HCT116 (cell line): ENCODE measurements at regions not wholly inside any gene's neighbourhood (a gene's known extent, or its start where the extent isn't known, plus 50 kb on each side); places are given as distances from the start of the nearest gene placed in this dataset.

Experiments
- ATAC-seq: fragments of 200-7000 bp; cut with Tn5 transposase; 2 replicates; pipeline ENCODE4 v1.9.1; 2020; ENCODE audit warnings: mild to moderate bottlenecking, moderate library complexity
- BruUV-seq: library from RNA; stranded (reverse); fragments of 400-500 nt; replicated peaks from 2 replicates; lab custom pipeline; 2021; lab: Mats Ljungman, UMichigan
- CTCF ChIA-PET: fragments of 300-600 bp; sonication (Branson Sonifier 250); formaldehyde crosslinking; loops from one replicate; lab custom pipeline; 2021; ENCODE audit warnings: antibody characterized with exemption; lab: Charles Lee
- POLR2A ChIA-PET: fragments of 300-600, 350-600 bp; sonication (Branson Sonifier 250); formaldehyde crosslinking; loops from one replicate; lab custom pipeline; 2021; ENCODE audit warnings: antibody characterized with exemption; lab: Charles Lee
- RAD21 ChIA-PET, 2 experiments: fragments of 300-600 bp; sonication (Branson Sonifier 250); formaldehyde crosslinking; loops; one replicate each; lab custom pipeline; 2023; ENCODE audit warnings: low total read pairs in 2 of 2; ENCODE audit not compliant: uncharacterized antibody in 2 of 2, unreplicated experiment in 2 of 2, low non-redundant PET in 1 of 2; lab: Charles Lee
- DNase-seq: peaks from one replicate; pipeline ENCODE4 v3.0.0-alpha.2; 2010; ENCODE audit warnings: low read depth, low spot score
- H2AFZ ChIP-seq: fragments of 200-600 bp; shearing (Covaris generic), sonication (generic); 2 replicates; pipeline ENCODE4 v1.6.1; 2017; ENCODE audit warnings: low read depth, mixed run types, mixed read lengths, antibody characterized with exemption, low read length; ENCODE audit not compliant: poor library complexity, severe bottlenecking
- H3K27ac ChIP-seq: 2 replicates; pipeline ENCODE4 v1.5.1; 2012; ENCODE audit warnings: low read depth, low read length
- H3K27me3 ChIP-seq: fragments of 200-600 bp; sonication (generic); 2 replicates; pipeline ENCODE4 v1.6.1; 2016; ENCODE audit warnings: mixed run types, low read length, mixed read lengths; ENCODE audit not compliant: insufficient read depth
- H3K36me3 ChIP-seq, 2 experiments: fragments of 200-500 bp in 1 of 2; fragments of 200-600 bp in 1 of 2; sonication (Bioruptor generic) in 1 of 2; sonication (generic) in 1 of 2; 2 replicates each; pipeline versions ENCODE4 v1.5.1 to v1.6.1; 2014 to 2016; ENCODE audit warnings: low read length in 2 of 2, inconsistent platforms in 1 of 2, mixed read lengths in 1 of 2, mixed run types in 1 of 2; ENCODE audit not compliant: insufficient read depth in 2 of 2, control insufficient read depth in 1 of 2
- H3K4me1 ChIP-seq, 2 experiments: fragments of 200-600 bp in 1 of 2; sonication (generic) in 1 of 2; 2 replicates each; pipeline versions ENCODE4 v1.5.1 to v1.6.1; 2012 to 2017; ENCODE audit warnings: low read length in 2 of 2, inconsistent platforms in 1 of 2, mild to moderate bottlenecking in 1 of 2, mixed read lengths in 1 of 2, mixed run types in 1 of 2, moderate library complexity in 1 of 2; ENCODE audit not compliant: insufficient read depth in 2 of 2, control insufficient read depth in 1 of 2
- H3K4me2 ChIP-seq: fragments of 200-600 bp; sonication (generic); 2 replicates; pipeline ENCODE4 v1.6.1; 2017; ENCODE audit warnings: mixed run types, low read length, mixed read lengths
- H3K4me3 ChIP-seq, 2 experiments: fragments of 200-600 bp in 1 of 2; sonication (generic) in 1 of 2; replicated peaks in 1 of 2; 2 replicates each; pipeline ENCODE4 v1.5.1; 2011 to 2016; ENCODE audit warnings: low read length in 2 of 2, control low read depth in 1 of 2, low read depth in 1 of 2, mild to moderate bottlenecking in 1 of 2, mixed read lengths in 1 of 2, mixed run types in 1 of 2
- H3K79me2 ChIP-seq: fragments of 200-600 bp; sonication (generic); 2 replicates; pipeline ENCODE4 v1.6.1; 2017; ENCODE audit warnings: mild to moderate bottlenecking, mixed run types, low read length, moderate library complexity, mixed read lengths; ENCODE audit not compliant: insufficient read depth
- H3K9ac ChIP-seq: fragments of 200-600 bp; sonication (generic); 2 replicates; pipeline ENCODE4 v1.6.1; 2016; ENCODE audit warnings: low read length, mixed read lengths
- H3K9me2 ChIP-seq: fragments of 200-600 bp; sonication (generic), shearing (Covaris generic); 2 replicates; pipeline ENCODE4 v1.6.1; 2017; ENCODE audit warnings: mixed run types, mild to moderate bottlenecking, moderate library complexity; ENCODE audit not compliant: insufficient read depth
- H3K9me3 ChIP-seq, 2 experiments: fragments of 200-500 bp in 1 of 2; fragments of 200-600 bp in 1 of 2; sonication (Bioruptor generic) in 1 of 2; sonication (generic) in 1 of 2; 2 replicates each; pipeline ENCODE4 v1.6.1; 2014 to 2017; ENCODE audit warnings: low read length in 2 of 2, mixed read lengths in 2 of 2, inconsistent platforms in 1 of 2, low read depth in 1 of 2, mild to moderate bottlenecking in 1 of 2, mixed run types in 1 of 2, moderate library complexity in 1 of 2; ENCODE audit not compliant: control insufficient read depth in 1 of 2, insufficient read depth in 1 of 2
- H4K20me1 ChIP-seq: fragments of 200-600 bp; sonication (generic), shearing (Covaris generic); 2 replicates; pipeline ENCODE4 v1.6.1; 2017; ENCODE audit warnings: mixed run types, mild to moderate bottlenecking, moderate library complexity; ENCODE audit not compliant: insufficient read depth
- ATF3 ChIP-seq: IDR thresholded peaks from 2 replicates; pipeline ENCODE4 v1.6.1; 2012
- CBX3 ChIP-seq: IDR thresholded peaks from 2 replicates; pipeline ENCODE4 v1.6.1; 2012; ENCODE audit warnings: low read depth
- CEBPB ChIP-seq: IDR thresholded peaks from 2 replicates; pipeline ENCODE4 v1.6.1; 2012; ENCODE audit warnings: low read depth
- EGR1 ChIP-seq: IDR thresholded peaks from 2 replicates; pipeline ENCODE4 v1.6.1; 2012; ENCODE audit warnings: low read depth
- ELF1 ChIP-seq: IDR thresholded peaks from 2 replicates; pipeline ENCODE4 v1.6.1; 2012; ENCODE audit warnings: low read depth, borderline replicate concordance
- EZH2phosphoT487 ChIP-seq: fragments of 200-600 bp; IDR thresholded peaks from 2 replicates; pipeline ENCODE4 v1.6.1; 2018; ENCODE audit warnings: antibody characterized with exemption, borderline replicate concordance
- FOSL1 ChIP-seq: IDR thresholded peaks from 2 replicates; pipeline ENCODE4 v1.6.1; 2012; ENCODE audit warnings: low read depth
- JUND ChIP-seq: IDR thresholded peaks from 2 replicates; pipeline ENCODE4 v1.6.1; 2012
- MAX ChIP-seq: IDR thresholded peaks from 2 replicates; pipeline ENCODE4 v1.6.1; 2012
- POLR2A ChIP-seq: IDR thresholded peaks from 2 replicates; pipeline ENCODE4 v1.7.0; 2011; ENCODE audit warnings: borderline replicate concordance; ENCODE audit not compliant: insufficient read depth, insufficient read length; ENCODE audit errors: extremely low read depth
- RAD21 ChIP-seq: IDR thresholded peaks from 2 replicates; pipeline ENCODE4 v1.6.1; 2012; ENCODE audit warnings: low read depth, mild to moderate bottlenecking
- SRF ChIP-seq: IDR thresholded peaks from 2 replicates; pipeline ENCODE4 v1.6.1; 2012; ENCODE audit warnings: low read depth
- TCF7L2 ChIP-seq: IDR thresholded peaks from 2 replicates; pipeline ENCODE4 v1.7.0; 2011; ENCODE audit warnings: borderline replicate concordance, inconsistent platforms; ENCODE audit not compliant: insufficient read depth, insufficient read length; ENCODE audit errors: extremely low read depth
- YY1 ChIP-seq: IDR thresholded peaks from 2 replicates; pipeline ENCODE4 v1.6.1; 2011; ENCODE audit warnings: low read length, low read depth, moderate library complexity, mild to moderate bottlenecking; ENCODE audit not compliant: insufficient replicate concordance; ENCODE audit errors: extremely low read depth
- ZFX ChIP-seq: fragments of 450-650 bp; IDR thresholded peaks from 2 replicates; pipeline ENCODE4 v1.6.1; 2017
- ZNF274 ChIP-seq: fragments of 200-500 bp; sonication (Bioruptor generic); IDR thresholded peaks from 2 replicates; pipeline ENCODE4 v1.6.1; 2014; ENCODE audit warnings: mild to moderate bottlenecking, low read depth, low read length, inconsistent platforms
- intact Hi-C: fragments of 100-400 bp; cut with micrococcal nuclease; formaldehyde crosslinking; loops from 2 replicates; pipeline ENCODE4 v1.10.0; 2022
- TF ChIP-seq, protein P1 (sequence below): IDR thresholded peaks from 2 replicates; pipeline ENCODE4 v1.6.1; 2012; ENCODE audit warnings: low read depth

- RAD21 ChIA-PET = no interaction called here
- CTCF ChIA-PET = no interaction called here
Observed at GRCh38 chr12:73125148-73125547, 853.0 kb downstream of the TRHDE start.

GRCh38 chr12:73136386-73136785 lies 864.2 kb downstream of the TRHDE start:
- ATAC-seq (no peak), DNase-seq (no peak)
- POLR2A ChIA-PET = no interaction called here
- no peaks in the 10 kb centered on the region for H3K9me3 ChIP-seq
- H3K4me1 ChIP-seq = no peaks in the 10 kb centered on the region
- CTCF ChIA-PET = no interaction called here
- H3K27ac ChIP-seq = no peak overlapping the region
- no peak overlapping the region for H3K9ac ChIP-seq
- H3K27me3 ChIP-seq = no peaks in the 10 kb centered on the region
- no peak overlapping the region for H2AFZ ChIP-seq
- H4K20me1 ChIP-seq = no peaks in the 10 kb centered on the region
- no peaks in the 10 kb centered on the region for H3K9me2 ChIP-seq
- intact Hi-C loops = no loop called here
- RAD21 ChIA-PET = no interaction called here
- H3K4me2 ChIP-seq = no peak overlapping the region
- H3K36me3 ChIP-seq = no peaks in the 10 kb centered on the region
- BruUV-seq = no TSS peak
- no peak overlapping the region for H3K4me3 ChIP-seq
- no peaks in the 10 kb centered on the region for H3K79me2 ChIP-seq
- TF ChIP-seq ATF3 = no peak
- TF ChIP-seq ELF1 = no peak
- no peak for TF ChIP-seq ZFX
- TF ChIP-seq MAX = no peak
- TF ChIP-seq POLR2A = no peak
- no peak for TF ChIP-seq EZH2phosphoT487
- no peak for TF ChIP-seq FOSL1
- TF ChIP-seq RAD21 = no peak
- no peak for TF ChIP-seq JUND
- TF ChIP-seq ZNF274 = no peak
- TF ChIP-seq EGR1 = no peak
- no peak for TF ChIP-seq TCF7L2
- TF ChIP-seq, protein P1, sequence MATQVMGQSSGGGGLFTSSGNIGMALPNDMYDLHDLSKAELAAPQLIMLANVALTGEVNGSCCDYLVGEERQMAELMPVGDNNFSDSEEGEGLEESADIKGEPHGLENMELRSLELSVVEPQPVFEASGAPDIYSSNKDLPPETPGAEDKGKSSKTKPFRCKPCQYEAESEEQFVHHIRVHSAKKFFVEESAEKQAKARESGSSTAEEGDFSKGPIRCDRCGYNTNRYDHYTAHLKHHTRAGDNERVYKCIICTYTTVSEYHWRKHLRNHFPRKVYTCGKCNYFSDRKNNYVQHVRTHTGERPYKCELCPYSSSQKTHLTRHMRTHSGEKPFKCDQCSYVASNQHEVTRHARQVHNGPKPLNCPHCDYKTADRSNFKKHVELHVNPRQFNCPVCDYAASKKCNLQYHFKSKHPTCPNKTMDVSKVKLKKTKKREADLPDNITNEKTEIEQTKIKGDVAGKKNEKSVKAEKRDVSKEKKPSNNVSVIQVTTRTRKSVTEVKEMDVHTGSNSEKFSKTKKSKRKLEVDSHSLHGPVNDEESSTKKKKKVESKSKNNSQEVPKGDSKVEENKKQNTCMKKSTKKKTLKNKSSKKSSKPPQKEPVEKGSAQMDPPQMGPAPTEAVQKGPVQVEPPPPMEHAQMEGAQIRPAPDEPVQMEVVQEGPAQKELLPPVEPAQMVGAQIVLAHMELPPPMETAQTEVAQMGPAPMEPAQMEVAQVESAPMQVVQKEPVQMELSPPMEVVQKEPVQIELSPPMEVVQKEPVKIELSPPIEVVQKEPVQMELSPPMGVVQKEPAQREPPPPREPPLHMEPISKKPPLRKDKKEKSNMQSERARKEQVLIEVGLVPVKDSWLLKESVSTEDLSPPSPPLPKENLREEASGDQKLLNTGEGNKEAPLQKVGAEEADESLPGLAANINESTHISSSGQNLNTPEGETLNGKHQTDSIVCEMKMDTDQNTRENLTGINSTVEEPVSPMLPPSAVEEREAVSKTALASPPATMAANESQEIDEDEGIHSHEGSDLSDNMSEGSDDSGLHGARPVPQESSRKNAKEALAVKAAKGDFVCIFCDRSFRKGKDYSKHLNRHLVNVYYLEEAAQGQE = no peak
- TF ChIP-seq CEBPB = no peak

More at GRCh38 chr12:73125148-73125547, 853.0 kb downstream of the TRHDE start:
- intact Hi-C loops = no loop called here
- no peak for DNase-seq
- Histone ChIP-seq H3K9ac (no peak overlapping the region), H3K9me2 (no peaks in the 10 kb centered on the region), H4K20me1 (no peaks in the 10 kb centered on the region), H3K4me3 (no peak overlapping the region), H3K79me2 (no peaks in the 10 kb centered on the region), H3K27ac (no peak overlapping the region), H3K4me1 (no peaks in the 10 kb centered on the region), H2AFZ (no peak overlapping the region), H3K4me2 (no peak overlapping the region), H3K36me3 (no peaks in the 10 kb centered on the region), H3K27me3 (no peaks in the 10 kb centered on the region), H3K9me3 (no peaks in the 10 kb centered on the region)
- no TSS peak for BruUV-seq
- POLR2A ChIA-PET = no interaction called here
- TF ChIP-seq JUND = no peak
- TF ChIP-seq YY1 = no peak
- no peak for TF ChIP-seq ATF3
- TF ChIP-seq ZFX = no peak
- no peak for TF ChIP-seq TCF7L2
- no peak for TF ChIP-seq EGR1
- TF ChIP-seq EZH2phosphoT487 = no peak
- no peak for TF ChIP-seq ZNF274
- TF ChIP-seq RAD21 = no peak
- TF ChIP-seq SRF = no peak
- TF ChIP-seq CBX3 = no peak
- no peak for ATAC-seq
